GM12874 (cell line): ENCODE measurements at regions not wholly inside any gene's neighbourhood (a gene's known extent, or its start where the extent isn't known, plus 50 kb on each side); places are given as distances from the start of the nearest gene placed in this dataset.

Experiments
- TF ChIP-seq, protein P1 (sequence below): IDR thresholded peaks from 2 replicates; pipeline ENCODE4 v1.5.1; 2011; ENCODE audit warnings: low read depth, mild to moderate bottlenecking, control low read depth, low read length, moderate library complexity; ENCODE audit not compliant: insufficient read depth

- TF ChIP-seq, protein P1, sequence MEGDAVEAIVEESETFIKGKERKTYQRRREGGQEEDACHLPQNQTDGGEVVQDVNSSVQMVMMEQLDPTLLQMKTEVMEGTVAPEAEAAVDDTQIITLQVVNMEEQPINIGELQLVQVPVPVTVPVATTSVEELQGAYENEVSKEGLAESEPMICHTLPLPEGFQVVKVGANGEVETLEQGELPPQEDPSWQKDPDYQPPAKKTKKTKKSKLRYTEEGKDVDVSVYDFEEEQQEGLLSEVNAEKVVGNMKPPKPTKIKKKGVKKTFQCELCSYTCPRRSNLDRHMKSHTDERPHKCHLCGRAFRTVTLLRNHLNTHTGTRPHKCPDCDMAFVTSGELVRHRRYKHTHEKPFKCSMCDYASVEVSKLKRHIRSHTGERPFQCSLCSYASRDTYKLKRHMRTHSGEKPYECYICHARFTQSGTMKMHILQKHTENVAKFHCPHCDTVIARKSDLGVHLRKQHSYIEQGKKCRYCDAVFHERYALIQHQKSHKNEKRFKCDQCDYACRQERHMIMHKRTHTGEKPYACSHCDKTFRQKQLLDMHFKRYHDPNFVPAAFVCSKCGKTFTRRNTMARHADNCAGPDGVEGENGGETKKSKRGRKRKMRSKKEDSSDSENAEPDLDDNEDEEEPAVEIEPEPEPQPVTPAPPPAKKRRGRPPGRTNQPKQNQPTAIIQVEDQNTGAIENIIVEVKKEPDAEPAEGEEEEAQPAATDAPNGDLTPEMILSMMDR, result no peak
Observed at GRCh38 chr14:97457575-97458085, 660.4 kb downstream of the VRK1 start.

GRCh38 chr14:97458255-97458654 is 661.1 kb downstream of the VRK1 start:
- TF ChIP-seq, protein P1, result no peak

DNA sequence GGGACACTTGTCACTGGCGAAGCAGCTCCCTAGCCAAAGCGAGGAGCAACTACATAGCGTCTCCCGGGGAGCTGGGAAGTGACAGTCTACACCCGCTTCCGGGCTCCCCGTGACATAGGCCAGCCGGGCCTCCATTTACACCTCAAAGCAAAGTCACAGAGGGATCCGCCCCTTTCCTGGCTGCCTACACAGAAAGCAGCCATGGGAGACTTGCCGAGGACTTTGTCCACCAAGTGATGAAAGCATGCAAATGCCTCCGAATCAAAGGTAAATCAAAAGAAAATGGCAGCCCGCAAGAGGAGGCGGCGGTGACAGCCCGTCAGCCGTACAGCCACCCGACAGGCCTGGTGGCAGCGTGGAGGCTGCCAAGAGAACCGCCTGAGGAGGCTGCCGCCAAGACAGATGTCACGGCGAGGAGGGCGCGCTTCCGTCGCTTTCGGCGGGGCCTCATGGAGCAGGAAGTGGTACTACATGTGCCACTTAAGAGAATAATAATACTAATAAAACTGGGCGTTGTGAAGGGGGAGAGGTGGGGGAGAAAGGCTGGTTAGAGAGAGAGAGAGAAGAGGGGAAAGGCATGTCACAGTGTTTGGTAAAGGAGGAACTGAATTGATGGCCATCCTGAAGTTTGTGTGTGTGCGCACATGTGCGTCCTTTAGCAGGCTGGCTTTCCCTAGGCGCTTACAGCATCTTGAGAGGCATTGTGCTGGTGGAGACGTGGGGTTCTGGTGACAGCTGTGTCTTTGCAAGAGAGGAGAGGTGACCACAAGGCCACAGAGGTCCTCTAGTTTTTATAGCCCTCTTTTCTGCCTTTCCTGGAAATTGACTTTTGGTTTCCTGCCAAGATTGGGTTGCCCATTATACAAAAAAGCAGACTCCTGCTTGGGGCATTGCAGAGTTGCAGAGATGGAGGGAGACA is 661.7 kb downstream of the VRK1 start:
- TF ChIP-seq, protein P1, result no peak

DNA sequence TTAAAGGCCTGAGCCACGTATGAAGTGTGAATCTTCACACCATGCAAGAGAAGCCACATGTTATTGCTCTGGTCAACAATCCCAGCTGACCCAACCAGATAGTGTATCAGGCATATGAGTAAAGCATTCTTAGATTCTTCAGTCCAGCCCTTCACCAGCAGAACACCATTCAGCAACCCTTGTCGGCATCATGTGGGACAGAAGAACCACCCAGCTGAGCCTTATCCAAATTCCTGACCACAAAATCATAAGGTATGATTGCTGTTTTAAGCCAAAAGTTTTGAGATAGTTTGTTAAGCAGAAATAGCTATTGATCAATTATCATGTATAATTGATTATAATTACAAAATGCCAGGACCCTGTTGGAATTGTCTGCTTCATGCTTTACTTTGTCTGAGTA is 664.9 kb downstream of the VRK1 start:
- TF ChIP-seq, protein P1, result no peak

- TF ChIP-seq, protein P1, result no peak
Observed at GRCh38 chr14:97468220-97468619, 671.0 kb downstream of the VRK1 start.

DNA sequence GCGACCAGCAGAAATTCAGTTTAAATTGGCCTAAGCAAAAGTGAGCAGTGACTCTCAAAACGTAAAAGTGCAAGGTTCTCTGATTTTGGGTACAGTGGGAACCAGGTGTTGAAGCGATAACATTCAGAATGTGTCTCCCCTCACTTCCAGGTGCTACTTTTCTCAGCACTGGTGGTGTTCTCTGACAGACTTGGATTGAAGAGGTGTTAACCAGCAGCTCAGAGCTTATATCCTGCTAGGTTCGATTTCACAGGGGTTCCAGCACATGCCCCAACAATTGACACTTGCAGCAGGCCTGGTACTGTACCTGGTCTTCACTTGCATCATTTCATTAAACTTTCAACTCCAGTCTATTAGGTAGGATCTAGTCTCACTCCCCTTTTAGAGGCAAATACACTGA is 680.2 kb downstream of the VRK1 start:
- TF ChIP-seq, protein P1, result no peak

DNA sequence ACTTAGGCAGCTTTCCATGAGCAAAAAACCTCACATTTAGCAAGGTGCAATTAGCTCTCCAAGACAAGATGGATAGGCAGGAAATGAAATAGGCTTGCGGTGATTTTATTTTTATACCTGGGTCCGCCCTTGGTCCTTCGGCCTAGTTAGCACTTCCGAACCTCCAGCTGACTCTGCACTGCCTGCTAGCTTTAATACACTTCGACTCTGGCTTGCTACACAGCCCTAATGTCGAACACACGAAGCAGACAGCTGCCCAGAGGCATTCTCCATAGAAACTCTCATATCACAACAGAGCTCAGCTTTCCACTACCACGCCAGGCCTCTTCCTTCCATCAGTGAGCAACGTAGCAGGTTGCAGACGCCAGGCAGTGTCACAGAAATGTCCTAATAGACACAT is 688.0 kb downstream of the VRK1 start:
- TF ChIP-seq, protein P1, result no peak
